ENCODE measurements at regions not wholly inside any gene's neighbourhood (a gene's known extent, or its start where the extent isn't known, plus 50 kb on each side); places are given as distances from the start of the nearest gene placed in this dataset.
"Not testable (repeated sequence)": the region's sequence is repeated elsewhere in the genome, so short reads cannot be mapped to it uniquely, and the experiment has no call there.

DNA sequence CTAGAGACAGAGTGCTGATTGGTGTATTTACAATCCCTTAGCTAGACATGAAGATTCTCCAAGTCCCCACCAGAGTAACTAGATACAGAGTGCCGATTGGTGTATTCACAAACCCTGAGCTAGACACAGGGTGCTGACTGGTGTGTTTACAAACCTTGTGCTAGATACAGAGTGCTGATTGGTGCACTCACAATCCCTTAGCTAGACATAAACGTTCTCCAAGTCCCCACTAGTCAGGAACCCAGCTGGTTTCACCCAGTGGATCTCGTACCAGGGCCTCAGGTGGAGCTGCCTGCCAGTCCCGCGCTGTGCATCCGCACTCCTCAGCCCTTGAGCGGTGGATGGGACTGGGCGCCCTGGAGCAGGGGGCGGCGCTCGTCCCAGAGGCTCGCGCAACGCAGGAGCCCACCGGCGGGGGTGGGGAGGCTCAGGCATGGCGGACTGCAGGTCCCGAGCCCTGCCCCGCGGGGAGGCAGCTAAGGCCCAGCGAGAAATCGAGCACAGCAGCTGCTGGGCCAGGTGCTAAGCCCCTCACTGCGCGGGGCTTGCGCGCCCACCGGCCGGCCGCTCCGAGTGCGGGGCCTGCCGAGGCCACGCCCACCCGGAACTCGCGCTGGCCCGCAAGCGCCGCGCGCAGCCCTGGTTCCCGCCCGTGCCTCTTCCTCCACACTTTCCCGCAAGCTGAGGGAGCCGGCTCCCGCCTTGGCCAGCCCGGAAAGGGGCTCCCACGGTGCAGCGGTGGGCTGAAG, 204.0 kb upstream of the SLITRK1 start:
- not testable (repeated sequence) for DNase-seq (ENCODE audit: low read depth, low spot score)

DNA sequence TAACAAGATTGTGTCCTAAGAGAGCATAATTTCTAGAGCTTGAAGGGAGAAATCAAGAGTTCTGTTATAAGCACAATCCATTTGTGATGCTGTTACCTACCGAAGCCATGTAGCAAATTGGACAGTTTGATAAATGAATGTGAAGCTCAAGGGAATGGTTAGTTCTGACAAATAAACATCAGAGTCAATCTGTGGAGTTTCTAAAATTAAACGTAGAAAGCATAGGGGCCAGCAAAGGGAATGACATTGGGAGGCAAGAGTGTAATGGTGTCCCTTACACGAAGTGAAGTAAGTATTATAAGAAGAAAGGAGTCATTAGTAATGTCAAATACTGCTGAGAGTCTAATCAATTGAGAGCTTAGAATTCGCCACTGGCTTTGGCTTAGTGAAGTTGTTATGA, 200.2 kb upstream of the SLITRK1 start:
- DNase-seq (ENCODE audit: low read depth, low spot score) = no peak

DNA sequence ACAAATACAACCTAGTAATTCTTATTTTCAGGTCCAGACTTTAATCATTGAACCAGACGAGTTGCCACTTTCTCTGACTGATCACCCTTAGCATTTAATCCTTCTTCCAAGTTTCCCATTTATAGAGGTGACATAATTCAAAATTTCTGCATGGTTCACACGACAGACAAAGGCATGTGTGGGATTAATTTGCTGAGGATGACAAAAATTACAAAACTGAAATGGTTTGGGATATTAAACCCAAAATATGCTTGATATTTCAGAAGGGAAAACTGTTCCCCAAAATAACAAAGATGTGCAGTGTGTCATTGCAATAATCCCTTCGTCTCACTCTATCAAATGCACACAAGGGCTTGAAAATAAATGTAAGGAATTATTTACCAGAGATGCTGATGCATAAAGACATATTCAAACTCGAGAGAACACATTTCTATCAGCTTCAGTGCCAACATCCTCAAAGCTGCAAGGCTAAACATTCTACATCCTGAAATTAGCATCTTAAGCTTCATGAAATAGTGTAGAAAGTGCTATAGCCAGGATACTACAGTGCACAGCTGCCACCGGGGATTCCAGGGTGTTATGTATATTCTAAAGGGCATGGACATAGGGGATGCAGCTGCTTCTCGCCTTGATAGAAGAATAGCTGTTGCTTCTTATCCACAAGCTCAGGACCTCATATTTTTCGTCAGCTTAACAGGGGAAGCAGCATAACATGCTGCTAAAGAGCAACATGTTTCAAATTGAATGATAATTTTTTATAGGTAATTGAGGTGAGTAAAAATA, 198.7 kb upstream of the SLITRK1 start:
- DNase-seq (ENCODE audit: low read depth, low spot score) = no peak

DNA sequence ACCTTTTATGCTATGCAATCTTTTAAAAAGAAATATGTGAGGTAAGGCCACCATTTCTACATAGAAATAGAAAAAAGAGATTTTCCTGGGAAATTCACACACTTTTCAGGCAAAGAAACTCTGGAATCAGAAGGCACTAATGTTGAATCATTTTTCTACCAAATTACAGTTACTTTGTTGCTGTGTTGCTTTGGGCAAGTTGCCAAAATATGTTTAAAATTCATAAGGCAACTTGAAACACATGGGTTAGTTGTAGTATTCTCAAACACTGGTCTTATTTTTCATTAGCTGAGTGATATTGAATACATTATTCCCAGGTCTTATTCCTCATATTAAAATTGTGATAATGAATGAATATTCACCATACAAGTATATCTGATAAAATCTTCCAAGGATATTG, 195.0 kb upstream of the SLITRK1 start:
- DNase-seq (ENCODE audit: low read depth, low spot score) = no peak

DNA sequence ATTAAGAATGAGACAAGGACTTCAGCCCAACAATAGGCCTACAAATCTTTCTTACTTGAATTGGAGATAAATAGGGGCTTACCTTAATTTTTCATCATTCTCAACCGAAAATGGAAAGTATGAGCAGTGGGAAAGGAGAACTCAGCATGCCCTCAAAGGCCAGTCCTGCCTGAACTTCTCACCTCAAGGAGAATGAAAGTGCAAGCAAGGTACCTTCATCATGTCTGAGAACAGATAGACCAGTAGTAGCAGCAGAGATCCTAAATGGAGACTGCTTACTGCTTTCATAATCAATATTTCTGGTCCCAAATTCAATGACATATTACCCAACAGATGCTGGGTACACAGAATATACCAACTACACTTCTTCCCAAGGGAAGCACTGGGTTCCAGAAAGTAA, 194.0 kb upstream of the SLITRK1 start:
- no peak for DNase-seq (ENCODE audit: low read depth, low spot score)

DNA sequence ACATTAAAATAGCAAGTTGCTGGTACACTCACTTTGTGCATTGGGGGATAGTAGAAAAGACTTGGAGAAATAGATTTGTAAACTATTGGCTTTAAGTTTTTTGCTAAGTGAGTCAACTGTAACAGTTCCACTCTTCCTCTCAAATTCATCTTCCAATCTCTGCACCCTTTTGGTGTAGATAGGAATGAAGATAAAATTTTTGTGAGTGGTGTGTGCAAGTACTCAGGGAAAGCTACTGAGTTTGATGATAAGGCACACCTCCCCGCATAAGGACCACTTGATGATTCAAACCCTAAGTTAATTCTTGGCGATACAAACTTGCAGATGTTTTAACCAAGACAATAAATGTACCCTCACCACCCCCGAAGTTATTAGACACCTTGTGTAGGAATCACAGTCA, 168.3 kb upstream of the SLITRK1 start:
- DNase-seq (ENCODE audit: low read depth, low spot score) = no peak

DNA sequence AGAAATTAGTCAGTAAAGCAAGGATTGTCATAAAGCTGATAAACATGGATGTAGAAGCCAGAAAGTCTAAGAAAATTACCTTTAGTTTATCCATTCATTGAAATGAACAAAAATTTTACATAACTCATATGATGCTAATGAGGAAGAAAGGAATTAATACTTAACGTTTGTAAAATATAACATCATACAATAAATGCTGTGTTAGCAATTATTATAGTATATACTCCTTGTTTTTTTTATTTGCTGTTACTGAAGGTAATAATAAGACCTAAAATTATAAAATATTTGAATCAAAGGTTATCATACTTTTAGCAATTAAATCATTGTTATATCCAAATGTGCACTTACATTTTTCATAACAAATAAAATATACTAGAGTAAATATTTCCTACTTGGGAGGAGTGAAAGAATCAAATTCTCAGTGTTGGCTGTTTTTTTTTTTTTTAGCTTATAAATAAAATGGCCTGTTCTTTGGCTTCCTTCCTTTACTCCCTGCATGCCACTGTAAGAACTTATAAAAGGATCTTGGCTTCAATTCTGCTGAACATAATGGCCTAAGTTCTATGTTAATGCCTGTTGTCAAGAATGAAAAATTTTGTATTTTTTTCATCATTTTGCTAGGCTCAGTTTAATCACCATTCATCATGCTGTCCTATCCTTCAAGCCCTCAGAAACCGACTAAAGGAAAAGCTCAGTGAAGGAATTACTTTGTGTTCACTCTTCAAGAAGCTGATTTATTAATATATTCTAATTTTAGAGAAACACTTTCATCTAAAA, 167.4 kb upstream of the SLITRK1 start:
- DNase-seq (ENCODE audit: low read depth, low spot score) = no peak

DNA sequence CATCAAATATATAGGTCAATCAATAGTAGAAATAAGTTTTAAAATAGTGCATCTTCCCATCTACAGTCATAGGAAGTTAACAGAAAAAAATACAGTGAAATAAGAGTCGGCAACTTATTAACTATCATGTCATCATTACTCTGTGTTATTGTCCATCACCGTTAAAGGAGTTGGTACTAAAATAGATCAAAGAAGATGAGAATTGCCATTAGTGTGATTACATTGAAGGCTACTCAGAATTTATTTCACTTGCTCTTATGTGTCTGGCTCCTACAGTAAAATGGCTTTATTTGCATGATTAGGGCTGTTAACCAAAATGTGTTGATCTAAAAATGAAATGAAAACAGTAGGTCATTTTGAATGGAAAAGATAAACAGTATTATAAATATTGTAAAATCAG, 162.5 kb upstream of the SLITRK1 start:
- DNase-seq (ENCODE audit: low read depth, low spot score) = no peak

DNA sequence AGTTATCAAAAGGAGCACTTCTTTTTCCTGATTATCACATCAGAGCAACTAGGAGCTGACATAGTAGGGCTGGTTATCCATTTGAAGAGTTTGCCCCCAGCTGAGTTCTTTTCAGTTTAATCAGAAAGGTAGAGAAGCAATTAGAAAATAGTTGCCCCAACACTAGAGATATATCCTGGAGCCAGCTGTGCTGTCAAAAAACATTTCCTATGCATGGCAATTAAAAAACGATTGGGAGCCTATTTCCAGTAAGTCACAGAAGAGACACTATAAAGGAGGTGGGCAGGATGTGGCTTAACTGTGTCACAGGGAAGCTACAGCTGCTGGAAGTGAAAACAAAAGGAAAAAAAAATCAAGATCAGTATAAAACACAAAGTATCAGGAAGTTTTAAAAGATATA, 155.7 kb upstream of the SLITRK1 start:
- DNase-seq (ENCODE audit: low read depth, low spot score) = no peak

DNA sequence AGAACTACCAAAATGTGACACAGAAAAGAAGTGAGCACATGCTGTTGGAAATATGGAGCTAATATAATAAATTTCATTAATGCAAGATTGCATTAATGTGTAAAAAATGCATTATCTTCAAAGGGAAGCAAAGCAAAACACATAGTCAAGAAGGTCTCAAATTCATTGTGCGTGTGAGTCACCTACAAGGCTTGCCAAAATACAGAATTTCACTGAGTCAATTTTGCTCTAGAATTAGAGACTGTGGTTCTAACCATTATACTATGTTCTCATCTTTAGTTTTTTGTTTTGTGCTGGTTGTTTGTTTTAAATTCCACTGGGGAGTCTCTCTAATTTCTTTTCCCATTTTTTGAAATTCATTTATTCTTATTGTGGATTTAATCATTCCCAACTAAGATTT, 149.8 kb upstream of the SLITRK1 start:
- no peak for DNase-seq (ENCODE audit: low read depth, low spot score)

DNA sequence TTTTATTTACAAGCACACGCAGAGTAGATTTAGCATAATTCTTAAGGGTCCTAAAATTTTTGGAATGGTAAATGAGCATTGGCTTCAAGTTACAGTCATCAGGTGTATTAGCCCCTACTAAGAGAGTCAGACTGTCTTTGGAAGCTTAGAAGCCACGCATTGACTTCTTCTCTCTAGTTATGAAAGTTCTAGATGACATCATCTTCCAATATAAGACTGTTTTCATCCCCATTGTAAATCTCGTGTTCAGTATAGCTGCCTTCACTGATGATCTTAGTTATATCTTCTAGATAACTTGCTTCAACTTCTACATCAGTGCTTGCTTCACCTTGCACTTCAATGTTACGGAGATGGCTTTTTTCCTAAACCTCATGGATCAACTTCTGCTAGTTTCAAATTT, 148.8 kb upstream of the SLITRK1 start:
- no peak for DNase-seq (ENCODE audit: low read depth, low spot score)

DNA sequence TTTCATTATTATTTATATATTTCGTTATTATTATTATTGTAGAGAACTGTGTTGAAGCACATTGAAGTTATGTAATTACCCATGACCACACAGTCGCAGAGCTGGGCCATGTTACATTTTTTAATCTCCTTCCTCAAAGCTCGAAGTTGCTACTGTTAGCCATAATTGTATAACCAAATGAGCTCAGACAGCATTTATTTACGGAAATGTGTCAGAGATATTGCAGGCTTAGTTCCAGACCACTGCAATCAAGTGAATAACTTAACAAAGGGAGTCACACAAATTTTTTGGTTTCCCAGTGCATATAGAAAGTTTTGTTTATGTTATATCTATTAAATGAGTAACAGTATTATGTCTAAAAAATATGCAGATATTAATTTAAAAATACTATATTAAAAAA, 147.1 kb upstream of the SLITRK1 start:
- no peak for DNase-seq (ENCODE audit: low read depth, low spot score)

DNA sequence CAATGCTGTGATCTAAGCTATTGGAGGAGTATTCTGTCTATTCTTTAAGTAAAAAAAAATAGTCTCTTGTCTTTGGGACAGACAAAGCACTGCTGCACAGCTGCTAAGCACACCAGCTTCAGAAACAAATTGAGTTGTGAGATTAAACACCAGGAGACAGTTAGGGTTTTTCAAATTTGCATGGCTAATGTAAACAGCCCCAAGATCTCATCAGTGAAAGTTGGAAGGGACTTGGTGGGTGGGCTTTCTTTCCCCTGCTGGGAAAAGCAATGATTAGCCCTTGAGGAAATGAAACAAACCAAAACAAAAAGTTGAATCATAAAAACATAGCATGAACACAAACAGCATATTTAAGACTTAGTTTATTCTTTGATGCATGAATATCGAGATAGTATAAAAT, 143.6 kb upstream of the SLITRK1 start:
- no peak for DNase-seq (ENCODE audit: low read depth, low spot score)

DNA sequence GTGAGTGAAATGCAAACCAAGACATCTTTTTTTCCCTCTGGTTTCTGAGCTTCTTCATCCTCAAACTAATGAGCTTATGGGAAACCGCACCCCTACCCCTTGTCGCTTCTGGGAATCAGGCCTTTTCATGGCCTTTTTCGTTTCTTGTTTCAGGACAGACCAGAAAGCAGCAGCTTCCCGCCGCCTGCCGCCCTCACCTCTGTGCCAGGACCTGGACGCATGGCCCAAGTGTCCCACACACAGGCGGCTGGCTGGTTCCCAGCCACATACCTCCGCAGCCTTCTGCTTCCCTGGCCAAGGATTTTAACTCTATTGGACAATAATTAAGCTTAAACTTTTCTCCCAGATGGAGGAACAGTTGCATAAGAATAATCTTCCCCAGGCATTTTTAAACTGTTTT, 114.1 kb upstream of the SLITRK1 start:
- DNase-seq (ENCODE audit: low read depth, low spot score) = no peak

DNA sequence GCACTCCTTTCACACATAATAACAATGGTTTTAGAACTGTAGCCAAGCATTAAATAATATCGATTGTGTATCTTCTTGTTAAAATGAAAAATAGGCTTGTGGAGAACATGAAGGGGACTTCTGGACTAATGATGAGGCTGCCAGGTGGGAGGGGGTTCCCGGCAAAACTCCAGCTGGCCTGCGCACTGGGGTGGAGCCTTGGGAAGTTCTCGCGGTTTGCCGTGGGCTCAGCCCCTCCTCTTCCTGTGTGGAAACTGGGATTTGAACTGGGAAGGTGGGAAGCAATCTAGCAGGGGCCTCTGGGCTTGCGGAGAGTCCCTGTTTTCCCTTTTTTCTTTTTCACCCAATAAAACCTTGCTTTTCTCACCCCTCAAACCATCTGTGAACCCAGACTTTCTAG, 113.7 kb upstream of the SLITRK1 start:
- no peak for DNase-seq (ENCODE audit: low read depth, low spot score)

DNA sequence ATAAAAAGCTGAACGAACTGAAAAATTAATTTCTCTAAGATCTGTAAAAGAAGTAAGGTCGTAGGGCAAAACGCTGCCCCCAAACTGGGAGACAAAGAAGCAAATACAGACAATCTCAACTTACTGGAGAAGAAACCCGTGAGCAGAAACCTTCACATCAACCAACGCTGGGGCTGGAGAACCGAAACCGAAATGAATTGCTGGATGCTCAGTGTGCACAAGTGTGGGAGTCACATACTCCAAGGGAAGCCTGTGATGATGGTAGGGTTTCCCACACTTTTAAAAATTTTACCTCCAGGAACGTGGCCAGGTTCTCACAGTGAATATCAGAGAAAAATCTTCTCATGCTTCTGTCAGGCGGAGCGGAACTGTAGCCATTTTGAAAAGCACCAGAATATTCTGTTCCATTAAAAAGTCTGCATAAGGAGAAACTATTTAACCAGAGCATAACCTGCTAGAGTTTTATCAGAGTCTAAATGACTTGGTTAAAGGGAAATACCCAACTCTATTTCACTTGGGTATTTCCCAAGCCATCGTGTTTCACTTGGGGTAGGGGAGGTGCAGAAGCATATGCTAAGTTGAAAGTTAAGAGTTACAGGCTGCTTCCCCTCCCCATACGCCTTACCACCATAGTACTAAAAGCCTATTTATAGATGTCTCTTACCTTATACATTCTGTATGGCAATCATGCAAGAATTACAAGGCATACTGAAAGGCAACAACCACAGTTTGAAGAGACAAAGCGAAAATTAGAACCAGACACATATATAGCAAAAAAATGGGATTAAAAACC, 110.5 kb upstream of the SLITRK1 start:
- DNase-seq (ENCODE audit: low read depth, low spot score) = no peak

DNA sequence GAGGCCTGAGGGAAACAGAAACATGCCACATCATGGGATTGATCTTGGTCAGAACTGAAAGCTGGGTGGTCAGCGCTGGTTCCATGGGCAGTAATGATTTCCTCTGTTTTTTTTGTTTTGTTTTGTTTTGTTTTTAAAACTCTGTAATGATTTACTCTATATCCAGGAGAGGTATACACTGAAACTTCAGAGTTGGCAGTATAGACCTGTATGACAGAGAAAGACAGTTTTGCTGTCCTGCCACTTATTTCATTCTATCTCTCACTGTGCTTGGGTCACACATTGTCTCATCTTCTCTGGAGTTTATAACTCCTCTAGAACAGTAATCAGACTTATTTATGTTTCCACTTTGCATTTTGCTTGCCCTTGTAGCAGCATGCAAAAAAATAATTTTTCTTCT, 105.1 kb upstream of the SLITRK1 start:
- DNase-seq (ENCODE audit: low read depth, low spot score) = no peak

DNA sequence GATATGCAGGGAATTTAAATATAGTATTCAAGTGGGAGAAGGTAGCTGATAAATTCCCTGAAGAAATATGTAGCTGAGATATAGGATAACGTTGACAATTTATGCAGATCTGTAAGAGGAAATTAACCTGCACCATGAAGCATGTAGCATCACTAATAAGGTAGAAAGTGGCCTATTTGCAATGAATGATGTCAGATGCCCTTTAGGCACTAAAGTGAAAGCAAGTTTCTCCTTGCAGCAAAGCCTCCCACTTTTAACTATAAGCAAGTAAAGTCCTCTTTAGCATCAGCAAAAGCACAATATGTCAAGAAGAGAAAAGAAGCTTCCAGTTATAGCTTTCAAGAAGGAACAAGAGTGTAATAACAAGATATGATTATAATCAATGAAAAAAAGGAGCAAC, 102.5 kb upstream of the SLITRK1 start:
- no peak for DNase-seq (ENCODE audit: low read depth, low spot score)

DNA sequence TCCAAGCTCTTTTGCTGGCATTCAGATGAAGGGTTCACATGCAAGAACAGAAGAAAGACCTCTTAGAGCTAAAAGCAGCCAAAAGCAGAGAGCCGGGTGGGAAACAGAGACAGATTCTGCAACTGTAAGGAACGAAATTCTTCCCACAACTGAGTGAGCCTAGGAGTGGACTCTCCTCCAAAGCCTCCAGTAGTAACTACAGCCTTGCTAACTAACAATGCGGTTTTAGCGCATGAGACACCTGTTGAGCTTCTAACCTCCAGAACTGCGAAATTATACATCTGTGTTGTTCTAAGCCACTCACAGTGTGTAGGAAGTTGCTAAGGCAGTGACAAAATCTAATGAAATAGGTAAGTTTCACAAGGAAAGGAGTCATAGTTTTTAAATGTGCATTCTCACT, 98.1 kb upstream of the SLITRK1 start:
- DNase-seq (ENCODE audit: low read depth, low spot score) = no peak

DNA sequence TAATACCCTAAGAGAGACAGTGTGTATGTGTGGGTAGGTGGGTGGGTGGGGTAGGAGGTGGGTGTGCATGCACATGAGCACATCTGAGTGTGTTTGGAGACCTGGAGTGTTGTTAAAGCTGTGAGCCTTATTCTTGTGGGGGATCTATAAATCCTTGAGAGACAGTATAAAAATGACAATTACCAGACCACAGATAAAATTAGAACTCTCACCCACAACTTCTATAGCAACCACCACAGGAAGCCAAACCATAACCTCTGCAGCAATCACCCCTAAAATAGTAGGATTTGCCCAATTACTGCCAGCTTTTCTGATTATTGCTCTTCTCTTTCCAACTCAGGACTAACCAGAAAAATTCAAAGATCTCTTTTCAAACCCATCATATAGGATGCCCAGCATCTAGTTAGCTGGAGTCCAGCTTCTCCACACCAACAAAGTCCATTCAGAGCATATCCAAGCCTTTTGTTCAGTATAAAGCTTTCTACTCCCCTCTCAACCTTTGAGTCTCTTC, 93.4 kb upstream of the SLITRK1 start:
- no peak for DNase-seq (ENCODE audit: low read depth, low spot score)

DNA sequence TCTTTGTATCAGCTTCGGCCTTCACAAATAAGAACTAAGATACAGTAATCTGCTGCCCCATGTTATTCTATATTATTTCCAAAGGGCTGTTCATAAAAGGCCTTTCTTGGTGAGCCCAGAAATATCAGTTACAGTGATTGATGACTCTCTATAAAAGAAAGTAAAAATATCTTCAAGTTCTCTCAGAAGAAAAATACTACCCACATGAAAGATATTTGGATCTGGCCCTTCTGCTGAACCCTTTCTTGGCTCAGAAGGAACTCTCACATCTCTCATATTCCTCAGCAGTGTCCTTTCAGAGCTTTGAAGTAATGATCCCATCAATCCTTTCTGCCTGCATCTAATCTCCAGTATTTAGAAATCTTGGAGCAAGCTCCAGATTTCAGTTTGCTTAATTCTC, 76.3 kb upstream of the SLITRK1 start:
- no peak for DNase-seq (ENCODE audit: low read depth, low spot score)

DNA sequence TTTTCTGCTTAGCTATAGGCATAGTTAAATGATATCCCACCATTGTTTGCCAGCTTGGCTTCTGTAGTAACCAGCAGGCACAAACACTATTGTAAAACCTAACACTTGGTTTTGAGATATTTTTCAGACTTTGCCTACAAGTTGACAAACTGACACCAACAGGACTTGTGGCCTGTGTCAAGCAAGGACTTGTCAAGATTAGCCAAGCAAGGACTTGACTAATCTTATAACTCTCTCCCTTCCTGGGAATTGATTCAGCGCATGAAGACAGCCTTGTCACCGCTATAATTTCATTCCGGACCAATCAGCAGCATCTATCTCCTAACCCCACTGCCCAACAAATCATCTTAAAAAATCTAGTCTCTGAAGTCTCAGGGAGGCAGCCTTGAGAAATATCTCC, 72.7 kb upstream of the SLITRK1 start:
- no peak for DNase-seq (ENCODE audit: low read depth, low spot score)
